ENCODE measurements at regions not wholly inside any gene's neighbourhood (a gene's known extent, or its start where the extent isn't known, plus 50 kb on each side); places are given as distances from the start of the nearest gene placed in this dataset.
A peak's percentile ranks its signal among the peaks of the same experiment; 100 is the strongest.
"Not testable (repeated sequence)": the region's sequence is repeated elsewhere in the genome, so short reads cannot be mapped to it uniquely, and the experiment has no call there.

- ChIA-PET CTCF (interaction anchor here (2.7 kb wide), 1 partner anchor 11 kb away, joined by 7 read pairs; no protein-coding TSS in a partner anchor), POLR2A (no interaction called here)
- TF ChIP-seq JUN (IDR thresholded peaks at IDR 0.05; ENCODE audit: borderline replicate concordance, insufficient read depth, insufficient read length, low read depth) (no peak), MYC (IDR thresholded peaks at IDR 0.05; ENCODE audit: low read depth, low read length) (no peak)
- no TSS peak for BruUV-seq (replicated peaks)
- Histone ChIP-seq H3K9ac (replicated peaks; ENCODE audit: extremely low read depth, insufficient read depth, low read length) (no peak overlapping the region), H3K9me3 (replicated peaks; ENCODE audit: control insufficient read depth, insufficient read depth, low read length) (no peaks in the 10 kb centered on the region), H4K20me1 (replicated peaks; ENCODE audit: control insufficient read depth, extremely low read depth, insufficient read depth, low read length) (no peaks in the 10 kb centered on the region), H3K9me1 (replicated peaks; ENCODE audit: control insufficient read depth, extremely low read depth, insufficient read depth, low read length) (no peaks in the 10 kb centered on the region), H3K27ac (ENCODE audit: insufficient read depth, low read depth, low read length) (no peak overlapping the region), H3K36me3 (ENCODE audit: control insufficient read depth in 2 of 2, extremely low read depth in 1 of 2, insufficient read depth in 2 of 2, low read length in 2 of 2) (no peaks in the 10 kb centered on the region), H3K4me1 (ENCODE audit: control insufficient read depth, extremely low read depth, insufficient read depth, low read length) (peaks cover 8% of the 10 kb centered on the region), H2AFZ (ENCODE audit: low read depth, low read length) (peak overlapping the region; percentile 35), H3K4me2 (ENCODE audit: insufficient read depth, low read length) (no peak overlapping the region), H3K4me3 (replicated peaks in 1 of 3; ENCODE audit: insufficient read depth in 1 of 3, low read depth in 1 of 3, low read length in 3 of 3) (no peak overlapping the region), H3K79me2 (ENCODE audit: control insufficient read depth, insufficient read depth, low read length) (no peaks in the 10 kb centered on the region), H3K27me3 (ENCODE audit: control insufficient read depth in 2 of 2, insufficient read depth in 2 of 2, low read length in 2 of 2) (peaks cover 0 to 2% of the 10 kb centered on the region in 2 experiments)
- FAIRE-seq (no peak), DNase-seq (ENCODE audit: low read depth, low spot score) (peak; percentile 9)
- dilution Hi-C loops (cut with MboI; ENCODE audit: extremely low pct_ligation_motif_present, low sequenced_read_pairs): no loop called here
- intact Hi-C loops (cut with micrococcal nuclease): loop anchor here (5.0 kb wide), 1 partner anchor 121 kb away; the partner anchor contains the start of gene RAB18
These were observed 123.2 kb upstream of the RAB18 start for GRCh38 chr10:27380929-27381358.

GRCh38 chr10:27379041-27379440, 125.1 kb upstream of the RAB18 start:
- H3K4me1 ChIP-seq (ENCODE audit: control insufficient read depth, extremely low read depth, insufficient read depth, low read length); H3K9ac ChIP-seq (replicated peaks; ENCODE audit: extremely low read depth, insufficient read depth, low read length); BruUV-seq (replicated peaks); H3K79me2 ChIP-seq (ENCODE audit: control insufficient read depth, insufficient read depth, low read length); H3K4me2 ChIP-seq (ENCODE audit: insufficient read depth, low read length); POLR2A ChIA-PET; H3K27ac ChIP-seq (ENCODE audit: insufficient read depth, low read depth, low read length); DNase-seq (ENCODE audit: low read depth, low spot score); H3K36me3 ChIP-seq (ENCODE audit: control insufficient read depth in 2 of 2, extremely low read depth in 1 of 2, insufficient read depth in 2 of 2, low read length in 2 of 2); H3K9me1 ChIP-seq (replicated peaks; ENCODE audit: control insufficient read depth, extremely low read depth, insufficient read depth, low read length); dilution Hi-C loops (cut with MboI; ENCODE audit: extremely low pct_ligation_motif_present, low sequenced_read_pairs); FAIRE-seq; H4K20me1 ChIP-seq (replicated peaks; ENCODE audit: control insufficient read depth, extremely low read depth, insufficient read depth, low read length); intact Hi-C loops (cut with micrococcal nuclease); H3K4me3 ChIP-seq (replicated peaks in 1 of 3; ENCODE audit: insufficient read depth in 1 of 3, low read depth in 1 of 3, low read length in 3 of 3); H3K9me3 ChIP-seq (replicated peaks; ENCODE audit: control insufficient read depth, insufficient read depth, low read length); H3K27me3 ChIP-seq (ENCODE audit: control insufficient read depth in 2 of 2, insufficient read depth in 2 of 2, low read length in 2 of 2); H2AFZ ChIP-seq (ENCODE audit: low read depth, low read length): not testable (repeated sequence)
- CTCF ChIA-PET: interaction anchor here (1.3 kb wide), 1 partner anchor 9 kb away, joined by 3 read pairs; no protein-coding TSS in a partner anchor
